D721Med (cell line): ENCODE measurements at regions not wholly inside any gene's neighbourhood (a gene's known extent, or its start where the extent isn't known, plus 50 kb on each side); places are given as distances from the start of the nearest gene placed in this dataset.

ENCODE experiments used
- DNase-seq: peaks from one replicate; pipeline ENCODE4 v3.0.0; 2011; ENCODE audit warnings: low spot score; ENCODE audit not compliant: insufficient read length
- FAIRE-seq: peaks from 2 replicates; lab custom pipeline; 2011; peaks lifted over from hg19 to GRCh38; lab: Jason Lieb, UNC
- CTCF ChIP-seq: IDR thresholded peaks from 2 replicates; pipeline ENCODE4 v1.5.1; 2012; ENCODE audit warnings: mild to moderate bottlenecking, control low read depth; ENCODE audit not compliant: insufficient read depth; ENCODE audit errors: missing control alignments

GRCh38 chr16:79909571-79909970, 309.0 kb upstream of the MAF start:
- DNase-seq, result no peak
- FAIRE-seq, result no peak
- TF ChIP-seq CTCF, result no peak

- DNase-seq (no peak), FAIRE-seq (no peak)
- no peak for TF ChIP-seq CTCF
These were observed 302.9 kb upstream of the MAF start for GRCh38 chr16:79903471-79903870.

DNA sequence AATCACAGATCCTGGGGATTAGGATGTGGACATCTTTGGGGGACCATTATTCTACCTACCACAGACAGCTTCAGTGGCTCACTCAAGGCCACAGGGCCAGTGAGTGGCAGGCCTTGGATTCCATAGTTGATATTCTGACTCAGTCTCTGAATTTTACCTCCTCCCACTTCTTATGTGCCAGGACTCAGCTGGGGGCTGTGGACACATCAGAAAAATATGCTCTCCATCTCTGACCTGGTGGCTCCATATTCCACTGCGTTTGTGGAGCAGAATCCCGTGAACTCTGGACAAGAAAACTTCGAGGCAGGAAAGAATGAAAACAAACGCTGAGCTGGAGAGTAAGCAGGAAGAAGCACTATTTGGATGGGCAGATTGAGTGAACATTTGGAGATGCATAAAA, 301.8 kb upstream of the MAF start:
- no peak for DNase-seq
- FAIRE-seq, result no peak
- TF ChIP-seq CTCF, result no peak

DNA sequence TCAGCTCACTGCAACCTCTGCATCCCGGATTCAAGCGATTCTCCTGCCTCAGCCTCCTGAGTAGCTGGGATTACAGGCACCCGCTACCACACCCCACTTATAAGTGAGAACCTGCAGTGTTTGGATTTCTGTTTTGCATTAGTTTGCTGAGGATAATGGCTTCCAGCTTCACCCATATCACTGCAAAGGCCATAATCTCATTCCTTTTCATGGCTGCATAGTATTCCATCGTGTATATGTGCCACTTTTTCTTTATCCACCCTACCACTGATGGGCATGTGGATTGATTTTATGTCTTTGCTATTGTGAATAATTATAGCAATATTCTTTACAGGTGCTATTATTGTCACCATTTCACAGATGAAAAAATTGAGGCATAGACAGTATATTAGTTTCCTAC, 301.0 kb upstream of the MAF start:
- no peak for FAIRE-seq
- TF ChIP-seq CTCF, result no peak

GRCh38 chr16:79899716-79900115, 299.2 kb upstream of the MAF start:
- DNase-seq (no peak), FAIRE-seq (no peak)
- no peak for TF ChIP-seq CTCF

More for the DNA sequence above, 301.0 kb upstream of the MAF start:
- no peak for DNase-seq

GRCh38 chr16:79899316-79899715, 298.8 kb upstream of the MAF start:
- DNase-seq, result no peak
- TF ChIP-seq CTCF, result no peak
- FAIRE-seq, result no peak

- TF ChIP-seq CTCF, result no peak
- FAIRE-seq, result no peak
These were observed 298.2 kb upstream of the MAF start for GRCh38 chr16:79898703-79899102.

More at GRCh38 chr16:79898703-79899102, 298.2 kb upstream of the MAF start:
- no peak for DNase-seq
